Testis (tissue), 2 donors: ENCODE measurements at regions not wholly inside any gene's neighbourhood (a gene's known extent, or its start where the extent isn't known, plus 50 kb on each side); places are given as distances from the start of the nearest gene placed in this dataset.
"Not testable (repeated sequence)": the region's sequence is repeated elsewhere in the genome, so short reads cannot be mapped to it uniquely, and the experiment has no call there.

ENCODE experiments used
- DNase-seq: peaks from one replicate; pipeline ENCODE4 v3.0.0-alpha.2; 2019
- H3K27ac ChIP-seq, 2 donors: fragments of 200-600 bp; sonication (generic); one replicate each; pipeline ENCODE4 v1.5.1; 2019
- H3K27me3 ChIP-seq: fragments of 200-600 bp; sonication (generic); one replicate; pipeline ENCODE4 v1.5.1; 2019
- H3K36me3 ChIP-seq: fragments of 200-600 bp; sonication (generic); one replicate; pipeline ENCODE4 v1.5.1; 2017; ENCODE audit warnings: low read depth; ENCODE audit errors: missing control alignments
- H3K4me1 ChIP-seq: fragments of 200-600 bp; sonication (generic); one replicate; pipeline ENCODE4 v1.5.1; 2019
- H3K4me3 ChIP-seq, 2 donors: fragments of 200-600 bp; sonication (generic); one replicate each; pipeline ENCODE4 v1.5.1; 2017 to 2019
- H3K9me3 ChIP-seq: fragments of 200-600 bp; sonication (generic); one replicate; pipeline ENCODE4 v1.5.1; 2017
- CTCF ChIP-seq, 3 experiments: fragments of 450-650 bp in 2 of 3; fragments of 200-600 bp in 1 of 3; sonication (generic) in 1 of 3; IDR thresholded peaks; one replicate each; pipeline ENCODE4 v1.5.1; 2016 to 2019; ENCODE audit warnings: antibody characterized with exemption in 3 of 3, mild to moderate bottlenecking in 2 of 3, moderate library complexity in 1 of 3
- POLR2A ChIP-seq: fragments of 450-650 bp; IDR thresholded peaks from one replicate; pipeline ENCODE4 v1.6.1; 2017; ENCODE audit warnings: antibody characterized with exemption, mild to moderate bottlenecking, moderate library complexity
- WGBS, 2 donors: methylation state at CpG; one replicate each; pipeline ENCODE4 v1.1.5; 2018; 5-methylcytosine and 5-hydroxymethylcytosine counted together
- intact Hi-C: fragments of 100-400 bp; cut with DNase I; formaldehyde crosslinking; loops from one replicate; pipeline ENCODE4 v1.15.1; 2023; ENCODE audit warnings: low total_unique reads

DNA sequence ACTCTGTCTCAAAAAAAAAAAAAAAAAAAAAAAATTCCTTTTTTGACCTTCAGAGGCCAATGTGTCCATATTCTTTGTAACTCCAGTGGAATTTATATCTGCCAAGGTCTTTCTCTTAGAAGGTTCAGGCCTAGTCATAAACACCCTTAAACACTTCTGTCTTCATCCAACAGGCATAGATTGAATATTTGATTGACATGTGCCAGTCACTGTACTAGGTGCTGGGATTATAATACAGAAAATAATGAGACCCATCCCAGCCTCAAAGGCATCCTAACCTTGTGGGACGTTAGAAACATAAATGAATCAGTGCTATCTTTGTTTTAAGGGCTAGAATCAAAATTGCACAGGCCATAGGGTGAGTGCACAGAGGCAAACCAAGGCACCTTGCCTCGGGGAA is 62.9 kb upstream of the SERBP1 start:
- no peaks in the 10 kb centered on the region for H3K27me3 ChIP-seq
- no peak overlapping the region for H3K4me3 ChIP-seq
- DNase-seq, result no peak
- intact Hi-C loops, result loop anchor here (10.0 kb wide), 1 partner anchor 258 kb away; no protein-coding TSS in a partner anchor
- H3K9me3 ChIP-seq, result no peaks in the 10 kb centered on the region
- H3K4me1 ChIP-seq, result no peaks in the 10 kb centered on the region
- WGBS, 2 donors, result 75 to 81% methylated on average over 2 of the region's 2 CpGs
- H3K36me3 ChIP-seq, result no peaks in the 10 kb centered on the region
- no peak overlapping the region for H3K27ac ChIP-seq
- TF ChIP-seq CTCF (IDR thresholded peaks at IDR 0.05) (no peak), POLR2A (no peak)

DNA sequence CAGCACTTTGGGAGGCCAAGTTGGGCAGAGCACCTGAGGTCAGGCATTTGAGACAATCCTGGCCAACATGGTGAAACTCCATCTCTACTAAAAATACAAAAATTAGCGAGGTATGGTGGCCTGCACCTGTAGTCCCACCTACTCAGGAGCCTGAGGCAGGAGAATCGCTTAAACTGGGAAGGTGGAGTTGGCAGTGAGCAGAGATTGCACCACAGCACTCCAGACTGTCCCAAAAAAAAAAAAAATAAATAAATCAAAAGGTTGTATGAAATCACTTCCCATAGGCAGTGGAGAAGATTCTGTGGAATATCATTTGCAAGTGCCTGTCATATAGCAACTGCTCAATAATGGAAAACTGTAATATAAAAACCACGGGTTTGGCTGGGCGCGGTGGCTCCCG is 65.1 kb upstream of the SERBP1 start:
- no peaks in the 10 kb centered on the region for H3K4me1 ChIP-seq
- WGBS, 2 donors, result 90 to 96% methylated on average over 6 of the region's 6 CpGs
- no peak overlapping the region for H3K27ac ChIP-seq
- TF ChIP-seq POLR2A (no peak), CTCF (IDR thresholded peaks at IDR 0.05) (no peak)
- no peak overlapping the region for H3K4me3 ChIP-seq
- DNase-seq, result no peak
- intact Hi-C loops, result loop anchor here (10.0 kb wide), 1 partner anchor 261 kb away; no protein-coding TSS in a partner anchor
- H3K36me3 ChIP-seq, result no peaks in the 10 kb centered on the region
- H3K9me3 ChIP-seq, result no peaks in the 10 kb centered on the region
- no peaks in the 10 kb centered on the region for H3K27me3 ChIP-seq

DNA sequence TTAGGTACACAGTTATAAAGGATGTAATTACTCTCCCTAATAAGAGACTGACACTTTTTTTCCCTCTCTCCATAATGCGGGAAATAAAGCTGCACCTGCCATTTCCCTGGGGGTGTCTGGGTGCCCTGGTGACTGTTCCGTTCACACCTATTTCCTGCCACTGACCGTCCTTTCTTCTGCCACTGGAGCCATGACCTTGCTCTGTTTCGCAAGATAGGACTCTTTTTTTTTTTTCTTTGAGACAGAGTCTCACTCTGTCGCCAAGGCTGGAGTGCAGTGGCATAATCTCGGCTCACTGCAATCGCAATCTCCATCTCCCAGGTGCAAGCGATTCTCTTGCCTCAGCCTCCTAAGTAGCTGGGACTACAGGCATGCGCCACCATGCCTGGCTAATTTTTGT is 66.1 kb upstream of the SERBP1 start:
- DNase-seq, result no peak
- no peaks in the 10 kb centered on the region for H3K4me1 ChIP-seq
- 87 to 88% methylated on average over 9 of the region's 9 CpGs for WGBS, 2 donors
- no peaks in the 10 kb centered on the region for H3K36me3 ChIP-seq
- no peak overlapping the region for H3K27ac ChIP-seq
- intact Hi-C loops, result loop anchor here (10.0 kb wide), 1 partner anchor 262 kb away; no protein-coding TSS in a partner anchor
- no peaks in the 10 kb centered on the region for H3K9me3 ChIP-seq
- no peak for TF ChIP-seq POLR2A
- no peaks in the 10 kb centered on the region for H3K27me3 ChIP-seq
- H3K4me3 ChIP-seq, result no peak overlapping the region

DNA sequence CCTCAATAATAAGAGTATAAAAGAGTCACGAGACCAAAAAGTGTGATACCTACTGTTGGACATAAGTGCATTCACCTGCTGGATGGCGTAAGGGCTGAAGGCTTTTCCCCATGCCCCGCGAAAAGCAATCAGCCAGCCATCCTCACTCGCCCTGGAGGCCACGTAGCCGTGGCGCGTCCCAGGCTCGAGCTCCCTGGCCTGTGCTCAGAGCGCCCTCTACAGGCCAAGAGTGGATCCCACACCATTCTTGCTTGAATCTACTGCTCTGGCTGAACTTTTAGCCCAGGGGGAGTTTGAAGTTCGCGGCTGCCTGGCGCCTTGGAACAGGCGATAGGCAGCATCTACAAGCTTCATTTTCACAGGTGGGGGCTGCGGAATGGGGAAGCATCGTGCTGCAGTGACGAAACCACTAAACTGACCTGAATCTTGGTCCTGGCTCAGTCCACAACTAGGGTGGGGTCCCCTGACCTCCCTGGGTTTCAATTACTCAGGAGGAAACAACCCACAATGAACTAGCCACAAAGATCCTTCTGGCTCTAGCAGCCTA is 70.3 kb upstream of the SERBP1 start:
- TF ChIP-seq CTCF (IDR thresholded peaks at IDR 0.05) (peak; percentile 72 to 94 (median 90)), POLR2A (no peak)
- Histone ChIP-seq H3K4me3 (peak overlapping the region in 1 of 2 donors; percentile 17), H3K4me1 (no peaks in the 10 kb centered on the region), H3K27ac (no peak overlapping the region), H3K9me3 (no peaks in the 10 kb centered on the region), H3K36me3 (no peaks in the 10 kb centered on the region), H3K27me3 (no peaks in the 10 kb centered on the region)
- DNase-seq, result peak; percentile 94
- WGBS, 2 donors, result 2 to 3% methylated on average over 12 to 18 of the region's 18 CpGs
- intact Hi-C loops, result loop anchor here (5.0 kb wide), 1 partner anchor 153 kb away; no protein-coding TSS in a partner anchor

- Histone ChIP-seq H3K27me3 (no peaks in the 10 kb centered on the region), H3K27ac (no peak overlapping the region), H3K36me3 (no peaks in the 10 kb centered on the region), H3K9me3 (no peaks in the 10 kb centered on the region), H3K4me3 (no peak overlapping the region), H3K4me1 (no peaks in the 10 kb centered on the region)
- TF ChIP-seq CTCF (IDR thresholded peaks at IDR 0.05) (no peak), POLR2A (no peak)
- 84% methylated on average over 2 of the region's 2 CpGs for WGBS, 2 donors
- no peak for DNase-seq
- intact Hi-C loops, result loop anchor here (5.0 kb wide), 1 partner anchor 157 kb away; no protein-coding TSS in a partner anchor
Measured at GRCh38 chr1:67503974-67504373, 73.8 kb upstream of the SERBP1 start.

GRCh38 chr1:67513392-67514294 is 83.4 kb upstream of the SERBP1 start:
- H3K36me3 ChIP-seq, H3K27me3 ChIP-seq, H3K9me3 ChIP-seq, H3K4me1 ChIP-seq, intact Hi-C loops, H3K4me3 ChIP-seq, H3K27ac ChIP-seq, DNase-seq: not testable (repeated sequence)
- 90 to 92% methylated on average over 10 to 11 of the region's 11 CpGs for WGBS, 2 donors
